ENCODE measurements at regions not wholly inside any gene's neighbourhood (a gene's known extent, or its start where the extent isn't known, plus 50 kb on each side); places are given as distances from the start of the nearest gene placed in this dataset.

DNA sequence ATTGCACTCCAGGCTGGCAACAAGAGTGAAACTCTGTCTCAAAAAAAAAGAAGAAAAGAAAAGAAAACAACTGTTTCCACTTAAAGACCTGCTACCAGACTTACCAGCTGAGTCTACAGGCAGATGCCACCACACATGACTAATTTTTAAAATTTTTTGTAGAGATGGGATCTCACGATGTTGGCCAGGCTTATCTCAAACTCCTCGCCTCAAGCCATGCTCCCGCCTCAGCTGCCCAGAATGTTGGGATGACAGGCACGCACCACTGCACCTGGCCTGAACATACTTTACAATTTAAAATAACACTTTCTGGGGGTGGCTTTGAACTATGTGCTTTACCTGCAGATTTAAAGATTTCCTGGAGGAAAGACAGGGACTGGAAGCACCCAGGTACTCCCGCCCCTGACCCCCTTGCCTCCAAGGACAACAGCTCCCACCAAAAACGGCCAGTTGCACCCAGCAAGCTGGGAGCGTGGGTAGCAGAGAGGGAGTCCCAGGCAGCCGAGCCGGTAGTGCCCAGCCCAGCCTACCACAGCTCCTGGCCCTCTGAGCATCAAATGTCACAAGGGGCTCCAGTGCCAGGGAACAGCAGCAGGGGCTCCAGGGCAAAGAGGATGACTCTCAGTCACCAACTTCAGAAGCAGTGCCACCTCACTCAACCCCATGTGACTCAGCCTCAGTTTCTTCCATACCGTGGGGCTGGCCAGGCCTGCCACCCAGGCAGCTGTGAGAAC lies 262.9 kb downstream of the PARN start:
- no peak for TF ChIP-seq MYC (IDR thresholded peaks at IDR 0.05; ENCODE audit: low read depth, low read length)
- TF ChIP-seq, protein P1, sequence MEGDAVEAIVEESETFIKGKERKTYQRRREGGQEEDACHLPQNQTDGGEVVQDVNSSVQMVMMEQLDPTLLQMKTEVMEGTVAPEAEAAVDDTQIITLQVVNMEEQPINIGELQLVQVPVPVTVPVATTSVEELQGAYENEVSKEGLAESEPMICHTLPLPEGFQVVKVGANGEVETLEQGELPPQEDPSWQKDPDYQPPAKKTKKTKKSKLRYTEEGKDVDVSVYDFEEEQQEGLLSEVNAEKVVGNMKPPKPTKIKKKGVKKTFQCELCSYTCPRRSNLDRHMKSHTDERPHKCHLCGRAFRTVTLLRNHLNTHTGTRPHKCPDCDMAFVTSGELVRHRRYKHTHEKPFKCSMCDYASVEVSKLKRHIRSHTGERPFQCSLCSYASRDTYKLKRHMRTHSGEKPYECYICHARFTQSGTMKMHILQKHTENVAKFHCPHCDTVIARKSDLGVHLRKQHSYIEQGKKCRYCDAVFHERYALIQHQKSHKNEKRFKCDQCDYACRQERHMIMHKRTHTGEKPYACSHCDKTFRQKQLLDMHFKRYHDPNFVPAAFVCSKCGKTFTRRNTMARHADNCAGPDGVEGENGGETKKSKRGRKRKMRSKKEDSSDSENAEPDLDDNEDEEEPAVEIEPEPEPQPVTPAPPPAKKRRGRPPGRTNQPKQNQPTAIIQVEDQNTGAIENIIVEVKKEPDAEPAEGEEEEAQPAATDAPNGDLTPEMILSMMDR (IDR thresholded peaks at IDR 0.05; ENCODE audit: low read depth, low read length), result no peak
- TF ChIP-seq MAX (IDR thresholded peaks at IDR 0.05; ENCODE audit: low read depth, low read length), result no peak
- TF ChIP-seq POLR2A (IDR thresholded peaks at IDR 0.05; ENCODE audit: extremely low read depth, insufficient read length), result no peak

All from NB4 (cell line).